KBM-7 (cell line): ENCODE measurements at regions not wholly inside any gene's neighbourhood (a gene's known extent, or its start where the extent isn't known, plus 50 kb on each side); places are given as distances from the start of the nearest gene placed in this dataset.
"Not testable (repeated sequence)": the region's sequence is repeated elsewhere in the genome, so short reads cannot be mapped to it uniquely, and the experiment has no call there.

Experiments used
- DNase-seq: peaks from one replicate; pipeline ENCODE4 v3.0.0-alpha.2; 2015
- in situ Hi-C: fragments of 300-500 bp; cut with MboI; formaldehyde crosslinking; loops from 2 replicates; pipeline ENCODE4 v1.14.3; 2020; ENCODE audit warnings: low sequenced_read_pairs, low pct_unique_long_range_greater_than_20kb, mixed read lengths

DNA sequence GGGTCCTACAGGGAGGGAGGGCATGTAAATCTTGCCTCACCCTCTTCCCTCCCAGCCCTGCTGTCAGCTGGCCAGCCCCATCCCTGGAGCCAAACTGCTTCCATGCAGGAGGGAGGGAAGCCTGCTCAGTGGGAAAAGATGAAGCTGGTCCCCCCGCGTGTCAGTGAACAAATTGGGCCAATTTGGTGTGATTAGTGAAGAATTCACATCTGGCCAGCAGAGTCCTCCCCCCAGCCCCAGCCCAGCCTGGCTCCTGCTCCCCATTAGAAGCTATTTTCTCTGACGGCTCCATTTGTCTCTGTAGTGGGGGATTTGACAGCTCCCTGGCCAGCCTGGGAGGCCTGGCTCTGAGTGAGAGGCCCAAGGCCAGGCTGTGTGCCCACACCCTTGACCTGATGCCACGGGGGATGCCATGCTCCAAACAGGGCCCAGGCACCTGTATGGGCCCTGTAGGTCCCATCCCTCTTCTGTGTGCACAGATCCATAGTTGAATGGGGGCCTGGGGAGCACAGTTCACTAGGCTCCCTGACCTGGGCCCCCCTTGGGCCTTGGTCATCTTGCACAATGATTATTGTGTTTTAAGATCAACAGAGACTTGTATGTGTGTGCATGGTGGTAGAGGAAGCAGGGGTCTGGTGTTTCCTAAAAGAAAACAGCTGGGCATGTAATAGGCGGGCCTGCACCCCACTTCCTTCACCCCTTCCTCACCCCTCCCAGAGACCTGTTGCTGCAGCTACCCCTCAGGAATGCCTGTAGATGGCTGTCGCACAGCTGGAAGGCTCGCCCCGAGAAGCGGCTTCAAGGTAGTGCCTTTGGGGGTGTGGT, 50.7 kb upstream of the TAC4 start:
- in situ Hi-C loops, result no loop called here

DNA sequence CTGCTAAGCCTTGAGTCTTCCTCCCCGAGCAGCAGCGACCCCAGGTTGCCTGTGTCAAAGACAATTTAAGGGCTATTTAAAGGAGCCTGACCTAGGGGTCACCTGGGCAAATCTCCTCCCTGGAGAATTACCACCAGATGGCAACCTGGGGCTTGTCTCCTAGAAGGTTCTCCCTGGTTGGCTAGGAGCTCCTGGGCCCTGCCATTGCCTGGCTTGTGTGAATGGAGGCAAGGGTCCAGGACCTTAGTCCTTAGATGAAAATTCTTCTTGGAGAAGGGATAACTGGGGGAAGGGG, 51.3 kb upstream of the TAC4 start:
- no peak for DNase-seq
- in situ Hi-C loops, result no loop called here

More for the DNA sequence above, 50.7 kb upstream of the TAC4 start:
- DNase-seq, result no peak

DNA sequence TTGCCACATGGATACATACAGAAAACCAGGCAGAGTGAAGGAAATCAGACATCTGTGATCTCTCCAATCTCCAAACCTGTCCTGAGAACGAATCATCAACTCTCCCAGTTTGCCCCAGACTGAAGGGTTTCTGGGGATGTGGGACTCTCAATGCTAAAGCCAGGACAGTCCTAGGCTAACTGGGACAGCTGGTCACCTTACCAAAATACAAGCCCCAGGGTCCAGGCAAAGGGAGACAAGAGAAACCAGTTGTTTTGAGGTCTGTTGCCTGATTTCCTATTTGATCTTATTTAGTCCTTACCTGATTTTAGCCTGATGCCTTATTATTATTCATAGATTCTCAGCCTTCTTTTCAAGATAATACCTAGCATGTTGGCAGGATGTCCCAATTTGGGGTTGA, 51.7 kb upstream of the TAC4 start:
- DNase-seq, result no peak
- in situ Hi-C loops, result no loop called here

DNA sequence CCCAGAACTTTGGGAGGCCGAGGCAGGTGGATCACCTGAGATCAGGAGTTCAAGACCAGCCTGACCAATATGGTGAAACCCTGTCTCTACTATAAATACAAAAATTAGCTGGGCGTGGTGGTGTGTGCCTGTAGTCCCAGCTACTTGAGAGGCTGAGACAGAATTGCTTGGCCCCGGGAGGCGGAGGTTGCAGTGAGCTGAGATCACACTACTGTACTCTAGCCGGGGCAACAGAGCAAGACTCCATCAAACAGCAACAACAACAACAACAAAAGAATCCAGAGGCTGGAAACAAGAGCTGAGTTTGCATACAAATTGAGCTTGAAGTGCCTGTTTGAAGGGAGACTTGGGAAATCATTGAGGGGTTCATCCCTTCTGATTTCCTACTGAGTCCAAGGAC, 52.9 kb upstream of the TAC4 start:
- in situ Hi-C loops, DNase-seq: not testable (repeated sequence)

DNA sequence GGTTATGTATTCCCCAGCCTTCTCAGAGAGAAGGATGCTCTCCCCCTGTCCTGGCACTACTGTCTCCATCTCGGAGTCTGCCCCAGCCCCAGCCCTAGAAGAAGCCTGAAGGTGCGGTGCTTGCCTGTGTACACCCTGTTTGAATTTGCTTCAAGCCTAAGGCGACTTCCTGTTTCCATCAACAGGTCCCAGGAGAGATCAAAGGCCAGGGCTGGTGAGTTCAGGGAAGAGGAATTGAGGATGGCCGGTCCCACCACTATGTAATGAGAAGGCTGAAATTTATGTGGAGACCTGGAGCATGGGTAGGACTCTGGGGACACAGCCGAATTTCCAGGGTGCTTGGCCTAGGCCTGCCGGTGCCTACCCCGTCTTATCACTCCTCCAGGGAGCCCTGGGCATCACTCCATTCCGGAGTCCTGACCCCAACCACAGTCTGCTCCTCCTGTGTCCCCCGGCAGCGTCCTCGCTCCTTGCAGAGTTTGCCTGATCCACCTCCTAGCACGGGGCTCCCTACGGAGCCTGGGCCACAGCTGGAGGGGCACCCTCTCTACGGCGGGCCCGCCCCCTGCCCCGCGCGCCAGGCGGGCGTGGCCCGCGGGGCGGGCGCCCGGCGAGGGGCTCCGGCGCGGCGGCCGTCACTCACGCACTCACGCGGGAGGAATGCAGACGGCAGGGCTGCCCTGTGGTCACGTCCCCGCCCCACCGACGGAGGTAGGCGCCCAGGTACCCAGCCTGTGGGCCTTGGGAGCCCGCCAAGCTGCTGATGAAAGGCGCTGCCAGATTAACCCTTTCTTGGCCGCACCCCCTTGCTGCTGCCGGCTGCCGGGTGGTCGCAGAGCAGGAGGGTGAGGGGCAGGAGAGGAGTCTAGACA, 53.8 kb upstream of the TAC4 start:
- no peak for DNase-seq
- in situ Hi-C loops, result no loop called here

DNA sequence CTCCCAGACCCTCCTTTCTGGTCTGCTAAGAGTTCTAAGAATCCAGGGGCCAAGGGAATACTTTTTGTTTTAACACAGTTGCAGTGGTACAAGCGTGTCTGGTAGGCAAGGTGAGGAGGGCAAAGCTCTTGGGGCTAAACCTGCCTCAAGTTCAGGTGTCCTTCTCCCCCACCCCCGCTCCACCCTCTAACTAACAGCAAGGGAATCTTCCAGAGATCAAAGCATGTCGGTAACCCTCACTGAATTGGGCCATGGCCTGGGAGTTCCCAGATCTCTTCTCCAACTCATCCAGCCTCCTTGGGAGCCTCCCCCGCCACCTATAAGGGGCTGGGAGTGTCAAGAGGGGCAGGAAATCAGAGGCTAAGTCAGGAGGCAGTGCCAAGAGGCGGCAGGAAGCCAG, 55.7 kb upstream of the TAC4 start:
- in situ Hi-C loops, result no loop called here
- DNase-seq, result no peak

DNA sequence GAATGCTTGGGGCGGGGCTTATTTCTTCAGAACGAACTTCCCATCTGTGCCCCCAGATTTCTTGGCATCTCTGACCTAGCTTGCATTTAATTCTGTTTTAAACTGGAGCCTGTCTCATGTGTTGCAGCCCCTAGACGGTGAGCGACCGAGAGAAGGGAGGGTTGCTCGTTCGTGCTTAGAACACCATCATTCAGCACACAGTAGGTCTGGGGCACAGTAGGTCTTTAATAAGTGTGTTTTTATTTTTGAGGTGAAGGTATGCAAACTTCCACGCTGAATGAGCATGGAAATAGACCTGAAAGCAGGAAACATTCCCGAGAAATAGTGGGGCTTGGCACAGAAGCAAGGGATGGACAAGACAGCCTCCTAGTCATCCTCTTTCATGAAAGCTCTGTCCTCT, 57.0 kb upstream of the TAC4 start:
- no peak for DNase-seq
- in situ Hi-C loops, result no loop called here

DNA sequence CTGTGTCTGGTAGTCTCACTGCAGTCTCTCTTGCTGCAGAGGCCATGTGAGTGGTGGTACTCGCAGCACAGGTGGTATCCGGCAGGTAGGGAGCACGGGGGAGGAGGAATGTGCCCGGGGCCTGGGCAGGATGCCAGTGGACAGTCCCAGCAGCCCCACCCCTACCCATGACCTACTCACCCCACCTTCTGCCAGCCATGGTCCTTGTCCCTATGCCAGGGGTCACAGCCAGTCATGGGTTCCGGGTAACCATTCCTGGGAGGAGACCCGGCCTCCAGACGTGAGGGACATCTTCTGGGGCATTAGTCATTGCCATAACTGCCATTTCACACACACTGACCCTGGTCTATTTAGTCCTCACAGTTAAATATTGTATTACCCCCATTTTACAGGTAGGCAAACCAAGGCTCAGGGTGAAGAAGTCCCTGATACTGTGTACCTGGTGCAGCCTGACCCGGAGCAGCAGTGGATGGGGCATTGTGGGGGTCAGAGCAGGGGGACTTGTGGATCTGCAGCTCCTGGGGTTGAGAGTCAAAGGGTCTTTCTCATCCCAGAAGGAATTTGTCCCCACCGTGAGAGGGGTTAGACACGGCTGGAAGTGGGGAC, 58.8 kb upstream of the TAC4 start:
- no peak for DNase-seq
- in situ Hi-C loops, result no loop called here

DNA sequence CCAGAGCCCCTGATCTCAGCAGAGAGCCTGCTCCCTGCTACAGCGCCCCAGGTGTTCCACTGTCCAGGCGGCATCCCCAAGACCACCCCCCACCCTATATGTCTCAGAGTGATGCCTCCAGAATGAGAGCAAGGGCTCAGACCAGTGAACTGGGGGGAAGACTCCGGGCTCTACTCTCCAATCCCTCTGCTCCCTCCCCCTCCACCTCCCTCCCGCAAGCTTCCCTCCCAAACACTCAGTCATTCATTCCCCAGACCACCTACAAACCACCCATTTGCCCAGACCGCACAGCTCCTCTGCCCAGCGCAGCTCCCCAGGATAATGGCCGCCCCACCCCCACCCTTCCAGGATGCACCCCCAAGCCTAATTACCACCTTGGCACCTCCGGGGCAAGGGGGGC, 59.4 kb upstream of the TAC4 start:
- in situ Hi-C loops, result no loop called here
- DNase-seq, result no peak

DNA sequence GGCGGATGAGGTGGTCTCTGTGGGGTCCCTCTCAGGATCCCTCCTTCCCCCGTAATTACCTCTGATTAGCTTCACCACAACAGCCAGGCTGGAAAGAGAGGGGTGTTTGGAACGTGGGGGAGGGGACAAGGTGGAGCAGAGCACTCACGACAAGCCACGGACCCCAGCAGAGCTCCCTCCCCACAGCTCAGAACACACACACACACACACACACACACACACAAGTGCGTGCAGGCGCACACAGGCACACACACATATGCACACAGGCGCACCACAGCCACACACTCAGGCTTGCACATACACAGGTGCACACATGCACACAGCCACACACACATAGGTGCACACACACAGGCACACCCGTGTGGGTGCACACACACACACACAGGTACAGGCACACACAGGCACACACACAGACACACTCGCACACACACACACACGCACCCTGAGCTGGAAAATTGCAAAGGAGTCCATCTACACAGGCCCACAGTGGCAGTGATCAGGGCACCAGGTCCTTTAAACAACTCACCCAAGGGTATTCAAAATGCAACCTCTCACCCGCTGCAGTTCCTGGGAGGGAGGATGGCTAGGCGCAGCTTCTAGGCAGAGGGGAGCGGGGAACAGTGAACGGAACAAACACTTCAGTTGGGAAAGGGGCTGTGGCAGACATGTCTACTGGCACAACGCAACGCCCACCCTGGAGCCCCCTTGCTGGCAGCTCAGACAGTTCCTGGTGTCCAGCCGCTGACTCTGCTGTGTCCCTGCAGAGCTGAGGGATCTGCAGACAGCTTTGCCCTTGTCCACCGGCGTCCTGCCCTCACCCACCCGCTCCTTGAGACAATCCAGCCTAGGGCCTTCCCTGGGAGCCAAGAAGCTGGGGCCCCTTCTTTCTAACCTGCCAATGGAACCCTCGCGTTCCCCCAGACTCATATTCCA, 59.9 kb upstream of the DLX4 start:
- DNase-seq, result no peak
- in situ Hi-C loops, result no loop called here

DNA sequence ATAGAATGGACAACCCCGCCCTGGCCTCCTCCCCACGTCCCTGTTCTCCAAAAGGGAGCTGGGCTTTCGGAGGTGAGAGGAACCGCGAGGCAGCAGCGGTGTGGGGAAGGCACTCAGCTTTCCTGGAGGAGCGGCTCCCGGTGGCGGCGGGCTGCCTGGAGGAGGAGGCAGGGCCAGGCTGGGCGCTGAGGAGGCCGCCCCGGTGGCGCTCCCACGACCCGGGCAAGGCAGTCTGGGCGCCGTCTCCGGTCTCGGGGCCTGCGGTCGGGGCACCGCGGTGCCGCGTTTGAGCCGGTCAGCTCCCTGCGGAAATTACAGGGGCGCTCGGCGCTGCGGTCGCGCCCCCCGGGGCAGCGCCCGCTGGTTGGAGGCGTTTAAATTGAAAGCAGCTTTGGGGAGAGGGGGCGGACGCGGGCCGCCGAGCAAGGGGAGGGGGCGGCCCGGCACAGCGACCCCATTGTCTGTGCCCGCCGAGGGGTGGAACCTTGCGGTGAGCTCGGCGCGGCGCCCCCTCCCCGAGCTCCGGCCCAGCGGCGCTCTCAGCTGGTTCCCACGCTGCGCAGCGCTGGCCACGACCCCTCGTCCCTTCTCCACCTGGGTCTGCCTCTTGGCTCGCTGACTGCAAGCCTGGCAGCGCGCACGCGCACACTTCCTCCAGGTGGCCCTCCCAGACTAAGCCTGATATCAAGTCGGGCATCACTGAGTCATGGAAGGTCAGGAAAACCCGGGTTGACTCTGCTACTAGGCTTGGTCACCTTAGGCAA, 58.7 kb upstream of the DLX4 start:
- in situ Hi-C loops, result no loop called here
- no peak for DNase-seq

DNA sequence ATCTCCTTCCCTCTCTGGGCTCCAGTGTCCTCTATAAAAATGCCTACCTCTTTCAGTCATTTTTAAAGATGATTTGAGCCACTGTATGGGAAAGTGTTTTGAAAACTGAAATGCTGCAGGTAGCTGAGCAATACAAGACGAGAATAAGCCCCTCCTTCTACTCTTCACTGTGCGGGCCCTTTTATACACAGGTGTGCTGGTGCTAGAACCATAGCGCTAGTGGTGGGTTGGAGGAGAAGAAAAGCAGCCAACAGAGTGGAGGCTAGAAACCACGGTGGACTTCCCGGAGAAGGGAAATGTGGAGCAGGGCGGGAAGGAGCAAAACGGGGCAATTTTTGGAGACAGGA, 58.2 kb upstream of the DLX4 start:
- in situ Hi-C loops, result no loop called here
- no peak for DNase-seq

DNA sequence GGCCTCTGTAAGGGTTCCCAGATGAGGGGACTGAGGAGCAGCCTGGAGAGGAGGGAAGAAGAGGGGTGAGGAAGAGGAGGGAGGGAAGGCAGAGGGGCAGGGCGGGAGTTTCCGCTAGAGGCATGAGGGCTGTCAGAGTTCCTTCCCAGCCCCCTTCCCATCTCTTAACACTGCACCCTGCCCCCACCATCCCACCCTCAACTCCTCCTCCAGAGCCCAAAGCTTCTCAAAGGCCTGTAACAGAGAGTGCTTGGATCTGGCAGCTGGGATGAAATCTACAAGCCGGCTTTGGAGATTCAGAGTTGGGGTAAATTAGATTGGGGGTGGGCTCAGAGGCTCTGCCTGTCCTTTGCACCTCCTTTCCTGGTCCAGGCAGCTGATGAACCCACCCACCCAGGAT, 57.3 kb upstream of the DLX4 start:
- in situ Hi-C loops, result no loop called here
- no peak for DNase-seq

DNA sequence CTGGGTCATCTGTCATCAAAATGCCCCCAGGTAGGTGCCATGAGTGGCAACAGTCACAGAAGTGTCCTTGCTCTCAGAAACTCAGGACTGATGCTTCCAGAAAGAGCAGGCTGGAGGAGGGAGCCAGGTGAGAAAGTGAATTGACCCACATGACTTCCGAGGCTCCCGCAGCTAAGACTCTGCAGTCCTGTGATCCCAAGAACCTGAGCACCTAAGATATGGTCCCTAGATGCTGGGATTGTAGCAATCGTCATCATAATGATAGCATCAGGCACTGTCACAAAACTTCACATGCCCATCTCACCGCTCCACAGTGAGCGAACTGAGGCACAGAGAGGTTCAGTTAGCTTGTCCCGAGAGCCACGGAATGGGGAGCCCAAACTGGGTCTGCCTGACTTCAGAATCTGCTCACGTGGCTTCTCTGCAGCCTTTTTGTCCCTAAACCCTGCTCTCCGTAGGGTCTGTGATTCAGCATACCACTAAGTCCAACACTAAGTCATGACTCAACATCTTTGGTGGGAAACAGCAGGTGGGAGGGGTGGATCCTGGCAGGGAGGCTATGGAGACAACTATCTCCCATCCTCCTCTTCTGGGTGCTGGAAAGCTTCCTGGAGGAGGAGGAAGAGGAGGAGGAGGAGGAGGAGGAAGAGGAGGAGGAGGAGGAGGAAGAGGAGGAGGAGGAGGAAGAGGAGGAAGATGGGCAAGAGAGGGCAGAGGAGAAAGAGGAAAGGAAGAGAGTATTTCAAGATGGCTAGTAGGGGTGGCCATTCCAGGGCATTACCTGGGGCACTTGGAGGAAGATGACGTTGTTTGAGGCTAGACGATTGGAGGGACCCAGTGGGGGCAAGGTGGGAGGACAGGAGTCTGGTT, 55.5 kb upstream of the DLX4 start:
- no peak for DNase-seq
- in situ Hi-C loops, result no loop called here

DNA sequence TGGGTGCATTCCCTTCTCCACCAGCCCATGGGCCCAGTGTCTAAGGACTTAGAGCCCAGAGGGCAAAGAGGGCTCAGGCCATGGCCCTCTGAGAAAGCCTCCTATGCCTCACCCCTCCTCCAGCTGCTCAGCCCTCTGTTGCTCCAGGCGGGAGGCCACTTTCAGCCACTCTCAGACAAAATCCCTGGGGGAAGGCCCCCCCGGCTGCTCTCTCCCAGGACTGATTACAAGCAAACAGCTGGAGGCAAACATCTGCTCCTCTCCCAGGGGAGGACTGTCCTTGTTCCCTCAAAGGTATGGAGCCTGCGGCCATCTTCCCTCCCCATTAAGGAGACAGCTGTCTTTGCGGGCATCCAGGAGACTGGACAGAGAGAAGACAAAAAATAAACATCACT, 54.9 kb upstream of the DLX4 start:
- in situ Hi-C loops, result no loop called here
- DNase-seq, result no peak

DNA sequence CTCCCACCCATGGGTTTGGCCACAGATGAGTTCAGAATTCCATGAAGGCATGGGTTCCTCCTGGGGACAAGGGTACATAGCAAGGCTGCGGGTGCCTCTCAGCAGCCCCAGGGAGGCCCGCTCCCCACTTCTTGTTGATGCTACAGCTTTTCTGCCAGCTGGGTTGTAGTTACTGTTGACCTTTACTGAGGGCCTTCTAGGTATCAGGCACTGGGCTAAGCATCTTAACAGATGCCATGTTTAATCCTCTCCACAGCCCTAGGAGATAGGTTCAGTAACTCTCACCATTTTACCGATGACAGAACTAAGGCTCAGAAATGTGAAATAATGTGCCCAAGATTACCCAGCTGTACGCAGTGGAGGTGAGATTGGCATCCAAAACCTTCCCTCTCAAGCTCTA, 54.3 kb upstream of the DLX4 start:
- in situ Hi-C loops, result no loop called here
- DNase-seq, result no peak

DNA sequence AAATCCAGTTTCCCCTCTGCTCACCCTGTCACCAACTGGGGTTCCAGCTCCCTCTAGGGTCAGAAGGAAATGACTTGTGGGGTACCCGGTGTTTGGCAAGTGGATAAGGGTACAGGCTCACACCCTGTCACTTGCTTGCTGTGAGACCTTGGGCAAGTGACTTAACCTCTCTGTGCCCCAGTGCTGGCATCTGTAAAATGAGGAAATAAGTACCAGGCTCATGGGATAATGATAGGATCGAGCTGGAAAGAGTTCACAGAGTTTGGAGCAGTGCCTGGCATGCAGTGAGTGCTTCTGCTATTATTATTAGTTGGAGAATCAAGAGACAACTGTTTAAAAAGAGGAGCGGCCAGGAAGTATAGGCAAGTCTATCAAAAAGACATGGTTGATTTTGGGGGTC, 53.7 kb upstream of the DLX4 start:
- no peak for DNase-seq

DNA sequence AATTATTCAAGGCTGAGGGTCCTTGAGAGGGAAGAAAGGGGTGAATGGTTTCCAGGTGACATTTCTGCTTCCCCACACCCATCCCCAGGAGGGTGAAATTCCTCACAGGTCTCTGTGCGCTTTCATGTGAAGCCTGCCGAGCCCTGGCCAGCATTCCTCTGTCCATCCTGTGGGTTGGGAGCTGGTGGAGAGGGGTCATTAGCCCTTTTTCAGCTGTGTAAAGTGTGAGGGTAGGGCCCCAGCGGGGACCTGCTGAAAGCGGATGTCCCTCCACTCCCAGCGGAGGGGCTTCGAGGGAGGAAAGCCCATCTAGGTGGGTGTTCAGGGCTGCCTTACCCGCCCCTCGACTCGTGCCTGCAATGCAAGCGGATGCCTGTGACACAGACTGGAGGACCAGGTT, 53.3 kb upstream of the DLX4 start:
- in situ Hi-C loops, result no loop called here
- DNase-seq, result no peak

More for the DNA sequence above, 53.7 kb upstream of the DLX4 start:
- in situ Hi-C loops, result no loop called here
